ENCODE measurements at regions not wholly inside any gene's neighbourhood (a gene's known extent, or its start where the extent isn't known, plus 50 kb on each side); places are given as distances from the start of the nearest gene placed in this dataset.

DNA sequence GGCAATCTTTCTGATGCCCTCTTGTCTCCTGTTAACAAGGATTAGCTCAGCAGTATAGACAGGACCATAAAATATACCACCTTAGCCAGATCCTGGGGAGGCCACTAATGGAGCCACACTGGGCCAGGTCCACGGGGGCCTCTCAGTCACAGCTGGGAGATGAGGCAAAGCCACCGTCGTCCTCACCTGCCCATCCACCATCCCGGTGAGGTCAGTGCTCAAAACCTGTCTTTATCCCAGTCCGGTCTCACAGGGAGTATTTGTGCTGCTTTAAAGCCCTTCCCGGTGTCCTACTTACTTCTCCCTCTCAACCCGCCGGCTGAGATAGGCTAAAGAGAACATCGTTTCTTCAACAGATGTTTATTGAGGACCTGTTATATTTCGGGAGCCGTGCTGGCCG is 104.3 kb downstream of the EDN3 start:
- H3K27me3 ChIP-seq (ENCODE audit: insufficient read depth, low read depth), result peaks cover 31% of the 10 kb centered on the region; the same call in 1 of the 2 replicates
- H2AFZ ChIP-seq (ENCODE audit: low read depth), result no peak overlapping the region
- H3K4me1 ChIP-seq (ENCODE audit: low read depth, poor library complexity, severe bottlenecking), result no peaks in the 10 kb centered on the region
- no peaks in the 10 kb centered on the region for H3K79me2 ChIP-seq (ENCODE audit: insufficient read depth, low read depth)
- no peak overlapping the region for H3K9ac ChIP-seq
- no peaks in the 10 kb centered on the region for H3K36me3 ChIP-seq (ENCODE audit: insufficient read depth)
- TF ChIP-seq, protein P1, sequence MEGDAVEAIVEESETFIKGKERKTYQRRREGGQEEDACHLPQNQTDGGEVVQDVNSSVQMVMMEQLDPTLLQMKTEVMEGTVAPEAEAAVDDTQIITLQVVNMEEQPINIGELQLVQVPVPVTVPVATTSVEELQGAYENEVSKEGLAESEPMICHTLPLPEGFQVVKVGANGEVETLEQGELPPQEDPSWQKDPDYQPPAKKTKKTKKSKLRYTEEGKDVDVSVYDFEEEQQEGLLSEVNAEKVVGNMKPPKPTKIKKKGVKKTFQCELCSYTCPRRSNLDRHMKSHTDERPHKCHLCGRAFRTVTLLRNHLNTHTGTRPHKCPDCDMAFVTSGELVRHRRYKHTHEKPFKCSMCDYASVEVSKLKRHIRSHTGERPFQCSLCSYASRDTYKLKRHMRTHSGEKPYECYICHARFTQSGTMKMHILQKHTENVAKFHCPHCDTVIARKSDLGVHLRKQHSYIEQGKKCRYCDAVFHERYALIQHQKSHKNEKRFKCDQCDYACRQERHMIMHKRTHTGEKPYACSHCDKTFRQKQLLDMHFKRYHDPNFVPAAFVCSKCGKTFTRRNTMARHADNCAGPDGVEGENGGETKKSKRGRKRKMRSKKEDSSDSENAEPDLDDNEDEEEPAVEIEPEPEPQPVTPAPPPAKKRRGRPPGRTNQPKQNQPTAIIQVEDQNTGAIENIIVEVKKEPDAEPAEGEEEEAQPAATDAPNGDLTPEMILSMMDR (conservative IDR thresholded peaks at IDR 0.05; ENCODE audit: low read depth, low read length), result no peak
- no peaks in the 10 kb centered on the region for H4K20me1 ChIP-seq (ENCODE audit: insufficient read depth)
- no peak overlapping the region for H3K4me2 ChIP-seq
- no peak overlapping the region for H3K27ac ChIP-seq
- no peak overlapping the region for H3K4me3 ChIP-seq (IDR thresholded peaks at IDR 0.05; ENCODE audit: insufficient read depth, low read depth, low read length)

DNA sequence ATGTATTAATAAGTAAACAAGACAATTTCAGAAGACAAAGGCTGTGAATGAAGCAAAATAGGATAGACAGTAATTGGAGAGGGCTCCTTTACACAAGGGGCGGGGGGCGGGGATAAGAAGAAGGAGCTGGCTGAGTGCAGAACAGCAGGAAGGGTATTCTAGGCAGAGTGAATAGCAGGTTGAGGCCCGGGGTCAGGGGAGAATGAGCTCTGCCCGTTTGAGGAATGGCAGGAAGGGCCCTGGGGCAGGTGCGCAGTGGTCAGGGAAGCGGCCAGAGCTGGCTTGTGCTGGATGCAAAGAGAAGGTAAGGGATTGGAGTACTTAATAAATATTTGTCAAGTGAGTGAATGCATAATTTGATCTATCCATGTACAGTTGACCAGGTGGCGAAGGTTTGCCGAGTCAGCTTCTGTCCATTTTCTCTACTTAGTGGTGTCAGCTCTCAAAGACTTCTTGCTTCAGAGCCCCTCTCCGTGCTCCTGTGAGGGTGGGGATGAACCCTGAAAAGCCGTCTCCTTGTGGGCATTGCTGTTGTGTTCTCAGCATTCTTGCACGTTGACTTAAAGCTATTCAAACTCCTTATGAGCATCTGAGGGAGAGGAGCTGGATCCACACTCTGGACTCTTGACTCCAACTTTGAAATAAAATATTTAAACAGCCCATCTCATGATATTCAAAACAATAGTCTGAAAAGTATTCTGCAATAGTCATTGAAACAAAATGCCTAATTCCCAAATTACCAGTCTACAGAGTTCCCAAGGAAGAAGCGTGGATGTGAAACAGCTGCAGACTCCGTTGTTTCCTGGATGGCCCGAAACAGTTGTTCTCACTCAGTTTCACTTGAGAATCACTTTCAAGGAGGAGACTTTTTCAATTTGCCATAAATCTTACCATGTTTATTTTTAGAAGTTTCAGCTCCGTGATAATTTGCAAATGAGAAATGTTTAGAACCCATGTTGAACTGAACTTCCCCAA is 105.1 kb downstream of the EDN3 start:
- no peak overlapping the region for H3K4me3 ChIP-seq (IDR thresholded peaks at IDR 0.05; ENCODE audit: insufficient read depth, low read depth, low read length)
- no peak overlapping the region for H3K9ac ChIP-seq
- TF ChIP-seq, protein P1 (conservative IDR thresholded peaks at IDR 0.05; ENCODE audit: low read depth, low read length), result no peak
- H3K79me2 ChIP-seq (ENCODE audit: insufficient read depth, low read depth), result no peaks in the 10 kb centered on the region
- no peak overlapping the region for H3K4me2 ChIP-seq
- H3K4me1 ChIP-seq (ENCODE audit: low read depth, poor library complexity, severe bottlenecking), result no peaks in the 10 kb centered on the region
- H2AFZ ChIP-seq (ENCODE audit: low read depth), result no peak overlapping the region
- H3K27ac ChIP-seq, result no peak overlapping the region
- peaks cover 35% of the 10 kb centered on the region; the same call in 1 of the 2 replicates for H3K27me3 ChIP-seq (ENCODE audit: insufficient read depth, low read depth)
- H4K20me1 ChIP-seq (ENCODE audit: insufficient read depth), result no peaks in the 10 kb centered on the region
- H3K36me3 ChIP-seq (ENCODE audit: insufficient read depth), result no peaks in the 10 kb centered on the region

DNA sequence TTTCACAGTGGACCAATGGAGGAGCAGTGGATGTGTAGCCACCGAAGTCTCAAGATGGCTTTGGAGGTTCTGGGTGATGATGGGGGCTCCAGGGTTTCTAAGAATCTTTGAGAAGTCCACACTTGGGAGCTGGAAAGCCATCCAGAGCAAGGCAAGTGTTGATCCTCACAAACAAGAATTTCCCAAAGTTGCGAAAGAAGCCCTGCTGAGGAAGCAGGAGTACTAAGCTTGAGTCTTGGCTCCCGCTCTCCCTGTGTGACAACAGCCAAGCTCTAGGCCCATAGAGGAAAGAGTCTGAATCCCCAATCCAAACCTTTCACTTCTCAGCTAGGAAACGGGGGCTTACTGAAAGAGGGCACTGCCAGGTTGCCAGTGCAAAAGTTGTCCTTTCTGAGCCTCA is 106.0 kb downstream of the EDN3 start:
- H3K27me3 ChIP-seq (ENCODE audit: insufficient read depth, low read depth), result peaks cover 40% of the 10 kb centered on the region; the same call in 1 of the 2 replicates
- no peak overlapping the region for H3K4me3 ChIP-seq (IDR thresholded peaks at IDR 0.05; ENCODE audit: insufficient read depth, low read depth, low read length)
- no peaks in the 10 kb centered on the region for H4K20me1 ChIP-seq (ENCODE audit: insufficient read depth)
- no peaks in the 10 kb centered on the region for H3K36me3 ChIP-seq (ENCODE audit: insufficient read depth)
- H3K4me2 ChIP-seq, result no peak overlapping the region
- H3K9ac ChIP-seq, result no peak overlapping the region
- H3K79me2 ChIP-seq (ENCODE audit: insufficient read depth, low read depth), result no peaks in the 10 kb centered on the region
- TF ChIP-seq, protein P1 (conservative IDR thresholded peaks at IDR 0.05; ENCODE audit: low read depth, low read length), result no peak
- no peak overlapping the region for H2AFZ ChIP-seq (ENCODE audit: low read depth)
- H3K4me1 ChIP-seq (ENCODE audit: low read depth, poor library complexity, severe bottlenecking), result no peaks in the 10 kb centered on the region
- no peak overlapping the region for H3K27ac ChIP-seq

DNA sequence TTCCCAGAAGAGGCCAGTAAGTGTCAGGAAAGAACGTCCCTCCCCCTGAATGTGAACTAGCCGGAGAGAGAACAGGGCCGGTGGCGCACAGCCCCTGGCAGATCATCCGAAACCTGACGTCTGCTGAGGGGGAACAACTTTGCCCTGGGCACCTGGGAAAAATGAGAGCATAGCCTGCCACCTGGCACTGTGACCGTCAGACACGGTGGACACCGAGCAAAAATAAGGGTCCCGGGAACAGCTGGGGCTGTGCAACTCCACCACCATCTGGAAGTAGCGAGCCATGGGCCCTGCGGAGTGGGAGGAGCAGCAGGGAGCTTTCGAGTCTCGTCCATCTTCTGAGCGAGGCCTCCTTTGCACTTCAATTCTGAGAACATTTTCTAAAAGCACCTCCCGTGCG is 110.8 kb downstream of the EDN3 start:
- TF ChIP-seq, protein P1 (conservative IDR thresholded peaks at IDR 0.05; ENCODE audit: low read depth, low read length), result no peak
- Histone ChIP-seq H3K4me3 (IDR thresholded peaks at IDR 0.05; ENCODE audit: insufficient read depth, low read depth, low read length) (no peak overlapping the region), H3K79me2 (ENCODE audit: insufficient read depth, low read depth) (no peaks in the 10 kb centered on the region), H3K4me2 (no peak overlapping the region), H3K4me1 (ENCODE audit: low read depth, poor library complexity, severe bottlenecking) (no peaks in the 10 kb centered on the region), H3K36me3 (ENCODE audit: insufficient read depth) (no peaks in the 10 kb centered on the region), H3K9ac (no peak overlapping the region), H3K27me3 (ENCODE audit: insufficient read depth, low read depth) (peaks cover 18% of the 10 kb centered on the region; the same call in 1 of the 2 replicates), H3K27ac (no peak overlapping the region), H4K20me1 (ENCODE audit: insufficient read depth) (no peaks in the 10 kb centered on the region), H2AFZ (ENCODE audit: low read depth) (no peak overlapping the region)

Data from KMS-11 (cell line).